Upper lobe of left lung (tissue), 6 donors: ENCODE measurements at regions not wholly inside any gene's neighbourhood (a gene's known extent, or its start where the extent isn't known, plus 50 kb on each side); places are given as distances from the start of the nearest gene placed in this dataset.

Experiments
- ATAC-seq, 2 donors: fragments of 200-7000 bp; cut with Tn5 transposase; one replicate each; pipeline ENCODE4 v1.9.1; 2022; ENCODE audit warnings: mild to moderate bottlenecking in 2 of 2, moderate library complexity in 2 of 2; ENCODE audit not compliant: low FRiP score in 2 of 2
- DNase-seq, 2 donors: peaks; one replicate each; pipeline ENCODE4 v3.0.0-alpha.2; 2019 to 2020
- H3K27ac ChIP-seq, 4 donors: fragments of 200-600 bp; sonication (generic); one replicate each; pipeline ENCODE4 v1.5.1; 2016 to 2019
- H3K27me3 ChIP-seq, 4 donors: fragments of 200-600 bp; sonication (generic); one replicate each; pipeline ENCODE4 v1.5.1; 2017 to 2019
- H3K36me3 ChIP-seq, 4 donors: fragments of 200-600 bp; sonication (generic); one replicate each; pipeline ENCODE4 v1.5.1; 2016 to 2019
- H3K4me1 ChIP-seq, 4 donors: fragments of 200-600 bp; sonication (generic); one replicate each; pipeline ENCODE4 v1.5.1; 2018 to 2019
- H3K4me3 ChIP-seq, 4 donors: fragments of 200-600 bp; sonication (generic); one replicate each; pipeline ENCODE4 v1.5.1; 2017 to 2019; ENCODE audit warnings: mild to moderate bottlenecking in 2 of 4, moderate library complexity in 1 of 4
- H3K9me3 ChIP-seq, 4 donors: fragments of 200-600 bp; sonication (generic); one replicate each; pipeline ENCODE4 v1.5.1; 2018 to 2019
- CTCF ChIP-seq, 6 experiments: fragments of 450-650 bp in 4 of 6; fragments of 200-600 bp in 2 of 6; sonication (generic) in 2 of 6; IDR thresholded peaks; one replicate each; pipeline ENCODE4 v1.5.1; 2016 to 2019; ENCODE audit warnings: antibody characterized with exemption in 6 of 6
- EP300 ChIP-seq, 4 donors: sonication (generic); formaldehyde crosslinking; IDR thresholded peaks; one replicate each; pipeline ENCODE4 v1.5.1; 2017; ENCODE audit warnings: antibody characterized with exemption in 4 of 4, control low read depth in 2 of 4
- POLR2A ChIP-seq, 4 donors: fragments of 450-650 bp; IDR thresholded peaks; one replicate each; pipeline ENCODE4 v1.5.1; 2016 to 2017; ENCODE audit warnings: antibody characterized with exemption in 4 of 4, mild to moderate bottlenecking in 2 of 4
- POLR2AphosphoS5 ChIP-seq, 2 donors: sonication (generic); formaldehyde crosslinking; IDR thresholded peaks; one replicate each; pipeline ENCODE4 v1.5.1; 2017; ENCODE audit warnings: antibody characterized with exemption in 2 of 2
- whole genome bisulfite sequencing, 2 donors: methylation state at CpG; one replicate each; pipeline ENCODE4 v1.1.5; 2017 to 2018; 5-methylcytosine and 5-hydroxymethylcytosine counted together
- donor health status: DM: no; HTN: no; CAD: no; lungs with moderate emphysema.
- donor health status: DM: no; HTN: yes; CAD: no; lungs with severe emphysema.

DNA sequence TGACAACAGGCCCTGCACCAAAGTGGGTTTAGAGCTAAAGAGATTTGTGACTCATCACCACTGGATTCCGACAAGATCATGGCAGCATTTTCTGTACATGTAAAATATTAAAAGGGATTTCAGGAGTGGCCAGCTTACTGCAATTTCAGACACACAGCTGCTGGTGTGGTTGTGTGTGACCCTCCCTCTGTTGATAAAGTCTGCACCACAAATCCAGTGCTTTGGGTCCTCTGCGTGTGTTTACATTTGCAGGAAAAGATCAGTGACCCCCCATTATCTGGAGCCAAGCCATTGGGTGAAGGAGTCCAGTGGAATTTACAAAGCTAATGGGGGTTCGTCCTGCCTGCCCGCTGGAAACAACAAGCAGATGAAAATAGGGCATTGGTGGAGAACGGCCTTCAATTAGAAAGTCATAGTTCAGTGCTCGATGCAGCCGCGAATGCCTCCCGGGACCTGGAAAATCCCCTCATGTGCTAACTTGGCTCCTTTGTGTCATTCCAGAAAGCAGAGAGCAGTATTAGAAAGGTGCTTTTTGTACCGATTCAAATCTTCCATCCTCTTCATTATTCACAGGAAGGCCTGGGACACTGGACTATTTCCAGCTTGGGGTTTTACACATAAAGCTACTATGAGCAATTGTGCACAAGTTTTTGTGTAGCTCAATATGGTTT is 188.5 kb upstream of the TMEM132C start:
- no peak overlapping the region for H3K27ac ChIP-seq
- no peaks in the 10 kb centered on the region for H3K27me3 ChIP-seq
- no peaks in the 10 kb centered on the region for H3K36me3 ChIP-seq
- ATAC-seq: no peak
- no peak for TF ChIP-seq EP300 (IDR thresholded peaks at IDR 0.05)
- TF ChIP-seq POLR2A (IDR thresholded peaks at IDR 0.05): no peak
- no peak for TF ChIP-seq POLR2AphosphoS5 (IDR thresholded peaks at IDR 0.05)
- no peak for TF ChIP-seq CTCF (IDR thresholded peaks at IDR 0.05)
- WGBS, 2 donors: 40 to 62% methylated on average over 10 of the region's 10 CpGs
- no peak for DNase-seq
- H3K4me1 ChIP-seq: no peaks in the 10 kb centered on the region
- no peak overlapping the region for H3K4me3 ChIP-seq
- H3K9me3 ChIP-seq: no peaks in the 10 kb centered on the region

GRCh38 chr12:128079446-128079845 is 187.5 kb upstream of the TMEM132C start:
- H3K27ac ChIP-seq: no peak overlapping the region
- H3K4me1 ChIP-seq: no peaks in the 10 kb centered on the region
- WGBS, 2 donors: 94 to 98% methylated on average over 6 to 8 of the region's 8 CpGs
- DNase-seq (no peak), ATAC-seq (no peak)
- H3K4me3 ChIP-seq: no peak overlapping the region
- H3K27me3 ChIP-seq: no peaks in the 10 kb centered on the region
- H3K36me3 ChIP-seq: no peaks in the 10 kb centered on the region
- H3K9me3 ChIP-seq: no peaks in the 10 kb centered on the region
- no peak for TF ChIP-seq EP300 (IDR thresholded peaks at IDR 0.05)
- no peak for TF ChIP-seq POLR2AphosphoS5 (IDR thresholded peaks at IDR 0.05)
- TF ChIP-seq POLR2A (IDR thresholded peaks at IDR 0.05): no peak
- no peak for TF ChIP-seq CTCF (IDR thresholded peaks at IDR 0.05)

DNA sequence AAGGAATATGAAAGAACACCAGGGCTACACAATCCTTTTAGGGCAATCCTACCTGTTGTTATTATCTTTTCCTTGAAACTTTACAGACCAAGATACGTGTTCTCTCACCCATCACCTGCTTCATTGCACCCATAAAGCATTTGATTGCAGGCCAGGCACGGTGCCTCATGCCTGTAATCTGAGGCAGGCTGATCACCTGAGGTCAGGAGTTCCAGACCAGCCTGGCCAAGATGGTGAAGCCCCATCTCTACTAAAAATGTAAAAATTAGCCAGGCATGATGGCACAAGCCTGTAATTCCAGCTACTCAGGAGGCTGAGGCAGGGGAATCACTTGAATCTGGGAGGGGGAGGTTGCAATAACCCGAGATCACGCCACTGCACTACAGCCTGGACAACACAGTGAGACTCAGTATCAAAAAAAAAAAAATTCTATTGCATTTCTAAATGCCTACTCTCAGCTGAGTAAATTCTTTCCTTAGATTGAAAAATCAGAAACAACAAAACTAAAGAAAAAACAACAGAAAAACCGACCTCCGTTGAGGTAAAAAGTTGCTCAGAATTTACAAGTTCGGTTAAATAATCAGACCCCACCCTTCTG is 183.7 kb upstream of the TMEM132C start:
- DNase-seq (no peak), ATAC-seq (no peak)
- 79 to 87% methylated on average over 7 of the region's 7 CpGs for WGBS, 2 donors

DNA sequence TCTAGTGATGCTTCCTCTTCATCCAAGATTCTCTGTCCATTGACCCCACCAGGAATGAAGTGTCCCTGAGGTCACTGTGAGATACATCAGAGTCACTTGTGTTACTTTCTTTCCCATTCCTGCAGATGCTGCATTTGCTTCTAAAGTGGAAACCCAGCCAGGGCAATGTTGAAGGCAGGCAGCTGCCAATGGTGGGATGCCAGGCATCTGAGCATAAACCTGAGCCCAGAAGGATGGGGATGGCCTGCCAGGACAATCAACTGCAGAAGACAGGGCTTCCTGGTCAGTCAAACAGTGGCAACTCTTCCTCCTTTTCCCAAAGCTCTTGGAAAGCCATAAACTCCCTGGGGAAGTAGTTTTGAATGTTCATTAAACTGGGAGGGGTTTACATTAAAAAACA is 178.0 kb upstream of the TMEM132C start:
- Histone ChIP-seq H3K4me3 (no peak overlapping the region), H3K36me3 (no peaks in the 10 kb centered on the region), H3K9me3 (no peaks in the 10 kb centered on the region), H3K27ac (no peak overlapping the region), H3K4me1 (no peaks in the 10 kb centered on the region), H3K27me3 (no peaks in the 10 kb centered on the region)
- no peak for TF ChIP-seq EP300 (IDR thresholded peaks at IDR 0.05)
- TF ChIP-seq POLR2AphosphoS5 (IDR thresholded peaks at IDR 0.05): no peak
- no peak for TF ChIP-seq CTCF (IDR thresholded peaks at IDR 0.05)
- no peak for TF ChIP-seq POLR2A (IDR thresholded peaks at IDR 0.05)
- no peak for ATAC-seq
- no peak for DNase-seq

More for the DNA sequence above, 183.7 kb upstream of the TMEM132C start:
- Histone ChIP-seq H3K27me3 (no peaks in the 10 kb centered on the region), H3K4me1 (no peaks in the 10 kb centered on the region), H3K9me3 (no peaks in the 10 kb centered on the region), H3K36me3 (no peaks in the 10 kb centered on the region), H3K4me3 (no peak overlapping the region), H3K27ac (no peak overlapping the region)
- TF ChIP-seq POLR2A (IDR thresholded peaks at IDR 0.05): no peak
- TF ChIP-seq EP300 (IDR thresholded peaks at IDR 0.05): no peak
- no peak for TF ChIP-seq CTCF (IDR thresholded peaks at IDR 0.05)
- TF ChIP-seq POLR2AphosphoS5 (IDR thresholded peaks at IDR 0.05): no peak

- Histone ChIP-seq H3K27ac (no peak overlapping the region), H3K4me1 (no peaks in the 10 kb centered on the region), H3K36me3 (no peaks in the 10 kb centered on the region), H3K9me3 (no peaks in the 10 kb centered on the region), H3K4me3 (no peak overlapping the region), H3K27me3 (no peaks in the 10 kb centered on the region)
- WGBS, 2 donors: 84 to 86% methylated on average over 6 of the region's 6 CpGs
- ATAC-seq (no peak), DNase-seq (no peak)
- TF ChIP-seq POLR2AphosphoS5 (IDR thresholded peaks at IDR 0.05) (no peak), CTCF (IDR thresholded peaks at IDR 0.05) (no peak), POLR2A (IDR thresholded peaks at IDR 0.05) (no peak), EP300 (IDR thresholded peaks at IDR 0.05) (no peak)
Observed at GRCh38 chr12:128089961-128090360, 177.0 kb upstream of the TMEM132C start.
